Endodermal cell (in vitro differentiated cells): ENCODE measurements at regions not wholly inside any gene's neighbourhood (a gene's known extent, or its start where the extent isn't known, plus 50 kb on each side); places are given as distances from the start of the nearest gene placed in this dataset.
A peak's percentile ranks its signal among the peaks of the same experiment; 100 is the strongest.

Experiments used
- DNase-seq: peaks from one replicate; pipeline ENCODE4 v3.0.0-alpha.2; 2017
- H3K27ac ChIP-seq: 2 replicates; pipeline ENCODE4 v1.5.1; 2013; ENCODE audit warnings: mild to moderate bottlenecking, low read depth, low read length, moderate library complexity
- H3K27me3 ChIP-seq: 2 replicates; pipeline ENCODE4 v1.6.1; 2013; ENCODE audit warnings: mild to moderate bottlenecking, low read length, moderate library complexity; ENCODE audit not compliant: insufficient read depth, control insufficient read depth, poor library complexity, severe bottlenecking
- H3K36me3 ChIP-seq: 2 replicates; pipeline ENCODE4 v1.7.0; 2013; ENCODE audit warnings: mild to moderate bottlenecking, low read length, moderate library complexity; ENCODE audit not compliant: control insufficient read depth, insufficient read depth
- H3K4me1 ChIP-seq: one replicate; pipeline ENCODE4 v1.7.0; 2013; ENCODE audit warnings: low read length; ENCODE audit not compliant: control insufficient read depth, insufficient read depth
- H3K4me3 ChIP-seq: 2 replicates; pipeline ENCODE4 v1.5.1; 2013; ENCODE audit warnings: mild to moderate bottlenecking, low read length, moderate library complexity
- H3K9ac ChIP-seq: 2 replicates; pipeline ENCODE4 v1.6.1; 2013; ENCODE audit warnings: mild to moderate bottlenecking, low read length, moderate library complexity; ENCODE audit not compliant: poor library complexity, severe bottlenecking; ENCODE audit errors: extremely low read depth
- H3K9me3 ChIP-seq: 2 replicates; pipeline ENCODE4 v1.6.1; 2013; ENCODE audit warnings: mild to moderate bottlenecking, low read length, moderate library complexity; ENCODE audit not compliant: control insufficient read depth
- H3K27ac Mint-ChIP-seq: 2 replicates; pipeline ENCODE4 v1.8.0; 2020; ENCODE audit warnings: mixed read lengths
- H3K27me3 Mint-ChIP-seq: 2 replicates; pipeline ENCODE4 v1.8.0; 2021; ENCODE audit warnings: mild to moderate bottlenecking, mixed read lengths; ENCODE audit not compliant: insufficient read depth
- H3K36me3 Mint-ChIP-seq: 2 replicates; pipeline ENCODE4 v1.8.0; 2020; ENCODE audit warnings: low read depth, mixed read lengths
- H3K4me1 Mint-ChIP-seq: 2 replicates; pipeline ENCODE4 v1.8.0; 2020; ENCODE audit warnings: mixed read lengths
- H3K4me3 Mint-ChIP-seq: 2 replicates; pipeline ENCODE4 v1.8.0; 2020; ENCODE audit warnings: mild to moderate bottlenecking, moderate library complexity, mixed read lengths
- H3K9me3 Mint-ChIP-seq: 2 replicates; pipeline ENCODE4 v1.8.0; 2020; ENCODE audit warnings: mild to moderate bottlenecking, mixed read lengths
- WGBS, 2 experiments: methylation state at CpG; one replicate each; pipeline versions ENCODE4 v1.1.5 to v1.1.7; 2013; ENCODE audit warnings: missing lambda C conversion rate in 2 of 2, mixed read lengths in 1 of 2; ENCODE audit not compliant: insufficient coverage in 1 of 2, insufficient read length in 1 of 2; 5-methylcytosine and 5-hydroxymethylcytosine counted together
- TF ChIP-seq, protein P1 (sequence below): fragments of 200-600 bp; sonication (generic); conservative IDR thresholded peaks from 2 replicates; pipeline ENCODE4 v1.5.0; 2021; ENCODE audit warnings: antibody characterized with exemption, mild to moderate bottlenecking

DNA sequence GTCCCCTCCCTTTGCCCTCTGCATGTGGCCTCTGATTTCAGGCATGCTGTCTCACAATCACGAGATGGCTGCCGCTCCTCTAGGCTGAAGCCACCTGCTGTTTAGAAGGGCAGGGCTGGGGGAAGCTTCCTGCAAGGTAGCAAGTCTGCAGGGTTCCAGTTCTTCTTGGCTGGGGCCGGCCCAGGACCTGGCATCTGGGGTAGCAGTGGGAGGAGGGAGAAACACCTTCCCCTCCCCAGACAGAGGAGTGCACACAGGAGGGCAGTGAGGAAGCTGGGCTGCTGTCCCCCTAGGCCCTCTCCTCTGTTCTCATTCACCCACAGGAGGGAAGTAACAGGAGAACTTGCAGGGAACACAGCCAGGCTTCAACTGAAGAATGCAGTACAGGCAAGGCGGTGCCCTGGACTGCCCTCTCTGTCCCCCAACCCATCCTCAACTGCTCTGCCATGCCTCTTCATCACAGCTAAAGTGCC, 345.9 kb upstream of the HS6ST1 start:
- Mint-ChIP-seq H3K36me3 (no peaks in the 10 kb centered on the region), H3K27me3 (peaks cover 58% of the 10 kb centered on the region), H3K9me3 (no peaks in the 10 kb centered on the region), H3K4me1 (peaks cover 14% of the 10 kb centered on the region), H3K4me3 (no peak overlapping the region), H3K27ac (no peak overlapping the region)
- Histone ChIP-seq H3K27me3 (peaks cover 8% of the 10 kb centered on the region), H3K4me3 (no peak overlapping the region), H3K9ac (no peak overlapping the region), H3K4me1 (no peaks in the 10 kb centered on the region), H3K27ac (no peak overlapping the region), H3K9me3 (peaks cover under 1% of the 10 kb centered on the region), H3K36me3 (no peaks in the 10 kb centered on the region)
- TF ChIP-seq, protein P1, sequence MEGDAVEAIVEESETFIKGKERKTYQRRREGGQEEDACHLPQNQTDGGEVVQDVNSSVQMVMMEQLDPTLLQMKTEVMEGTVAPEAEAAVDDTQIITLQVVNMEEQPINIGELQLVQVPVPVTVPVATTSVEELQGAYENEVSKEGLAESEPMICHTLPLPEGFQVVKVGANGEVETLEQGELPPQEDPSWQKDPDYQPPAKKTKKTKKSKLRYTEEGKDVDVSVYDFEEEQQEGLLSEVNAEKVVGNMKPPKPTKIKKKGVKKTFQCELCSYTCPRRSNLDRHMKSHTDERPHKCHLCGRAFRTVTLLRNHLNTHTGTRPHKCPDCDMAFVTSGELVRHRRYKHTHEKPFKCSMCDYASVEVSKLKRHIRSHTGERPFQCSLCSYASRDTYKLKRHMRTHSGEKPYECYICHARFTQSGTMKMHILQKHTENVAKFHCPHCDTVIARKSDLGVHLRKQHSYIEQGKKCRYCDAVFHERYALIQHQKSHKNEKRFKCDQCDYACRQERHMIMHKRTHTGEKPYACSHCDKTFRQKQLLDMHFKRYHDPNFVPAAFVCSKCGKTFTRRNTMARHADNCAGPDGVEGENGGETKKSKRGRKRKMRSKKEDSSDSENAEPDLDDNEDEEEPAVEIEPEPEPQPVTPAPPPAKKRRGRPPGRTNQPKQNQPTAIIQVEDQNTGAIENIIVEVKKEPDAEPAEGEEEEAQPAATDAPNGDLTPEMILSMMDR, result no peak
- DNase-seq, result peak; percentile 84
- WGBS, 2 experiments, result 46 to 83% methylated on average over 1 to 4 of the region's 4 CpGs

DNA sequence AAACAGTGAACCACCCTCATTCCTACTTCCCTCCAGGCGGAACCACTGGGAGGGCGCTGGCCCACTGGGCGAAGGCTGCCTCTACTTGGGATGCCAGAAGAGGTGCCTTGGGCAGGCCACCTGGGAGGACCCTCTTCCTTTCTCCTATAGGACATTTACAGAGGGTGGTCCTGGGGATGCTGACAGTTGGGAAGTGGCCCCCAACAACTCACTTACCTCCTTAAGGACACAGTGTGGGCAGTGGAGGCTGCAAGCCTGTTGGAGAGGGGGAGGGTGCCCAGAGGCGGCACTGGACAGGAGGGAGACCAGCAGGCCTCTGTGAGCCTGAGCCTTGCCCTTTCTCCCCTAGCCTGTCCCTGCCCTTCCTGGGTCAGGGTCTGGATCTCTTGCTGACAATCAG, 346.4 kb upstream of the HS6ST1 start:
- no peaks in the 10 kb centered on the region for H3K36me3 Mint-ChIP-seq
- no peak overlapping the region for H3K27ac Mint-ChIP-seq

DNA sequence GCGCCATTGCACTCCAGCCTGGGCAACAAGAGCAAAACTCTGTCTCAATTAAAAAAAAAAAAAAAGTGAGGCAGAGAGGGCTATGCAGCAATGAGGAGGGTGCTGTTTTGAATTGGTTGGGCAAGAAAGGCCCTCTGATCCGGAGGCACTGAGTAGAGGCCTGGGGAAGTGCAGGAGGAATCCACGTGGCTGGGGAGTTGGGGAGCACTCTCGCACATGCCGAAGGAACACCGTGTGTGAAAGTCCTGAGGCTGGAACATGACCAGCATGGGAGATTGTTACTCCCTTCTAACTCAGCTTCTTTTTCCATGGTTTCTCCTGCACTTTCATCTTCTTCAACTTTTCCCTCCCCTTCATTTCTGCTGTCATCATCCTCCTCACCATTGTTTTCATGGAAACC, 347.9 kb upstream of the HS6ST1 start:
- H3K4me3 Mint-ChIP-seq, result no peak overlapping the region
- peaks cover 53% of the 10 kb centered on the region for H3K27me3 Mint-ChIP-seq

More for the DNA sequence above, 346.4 kb upstream of the HS6ST1 start:
- Mint-ChIP-seq H3K4me1 (peaks cover 14% of the 10 kb centered on the region), H3K9me3 (peaks cover 4% of the 10 kb centered on the region), H3K27me3 (peaks cover 52% of the 10 kb centered on the region), H3K4me3 (no peak overlapping the region)
- TF ChIP-seq, protein P1, result no peak
- H3K27me3 ChIP-seq, result peaks cover 8% of the 10 kb centered on the region
- H3K9ac ChIP-seq, result no peak overlapping the region
- H3K27ac ChIP-seq, result no peak overlapping the region
- WGBS, 2 experiments, result 93 to 95% methylated on average over 3 to 4 of the region's 4 CpGs
- no peak overlapping the region for H3K4me3 ChIP-seq
- no peaks in the 10 kb centered on the region for H3K4me1 ChIP-seq
- DNase-seq, result no peak
- H3K9me3 ChIP-seq, result peaks cover 7% of the 10 kb centered on the region
- no peaks in the 10 kb centered on the region for H3K36me3 ChIP-seq

More for the DNA sequence above, 347.9 kb upstream of the HS6ST1 start:
- Histone ChIP-seq H3K27me3 (peaks cover 8% of the 10 kb centered on the region), H3K9me3 (peaks cover 22% of the 10 kb centered on the region), H3K27ac (no peak overlapping the region), H3K4me1 (no peaks in the 10 kb centered on the region), H3K4me3 (no peak overlapping the region), H3K36me3 (no peaks in the 10 kb centered on the region), H3K9ac (no peak overlapping the region)
- Mint-ChIP-seq H3K27ac (no peak overlapping the region), H3K36me3 (peaks cover 2% of the 10 kb centered on the region), H3K9me3 (peaks cover 14% of the 10 kb centered on the region), H3K4me1 (peaks cover 14% of the 10 kb centered on the region)
- TF ChIP-seq, protein P1, result no peak
- 91 to 95% methylated on average over 5 to 6 of the region's 6 CpGs for WGBS, 2 experiments
- no peak for DNase-seq
